A549 (cell line): ENCODE measurements at regions not wholly inside any gene's neighbourhood (a gene's known extent, or its start where the extent isn't known, plus 50 kb on each side); places are given as distances from the start of the nearest gene placed in this dataset.

ENCODE experiments used
- CHD2 ChIP-seq: fragments of 150-350 bp; IDR thresholded peaks from 2 replicates; pipeline ENCODE4 v1.6.1; 2014; ENCODE audit warnings: low read length; ENCODE audit not compliant: partially characterized antibody
- EP300 ChIP-seq, 2 experiments: fragments of >200 bp; sonication (Bioruptor Twin); formaldehyde crosslinking; IDR thresholded peaks; 2 replicates in 1 of 2; 3 replicates in 1 of 2; pipeline ENCODE4 v1.6.1; 2016 to 2017
- ZFP36 ChIP-seq: fragments of 450-650 bp; IDR thresholded peaks from 2 replicates; pipeline ENCODE4 v1.6.1; 2014; ENCODE audit warnings: borderline replicate concordance; ENCODE audit not compliant: partially characterized antibody
- TF ChIP-seq, protein P1 (sequence below): fragments of 450-650 bp; IDR thresholded peaks from 2 replicates; pipeline ENCODE4 v1.6.1; 2014; ENCODE audit warnings: antibody characterized with exemption
- TF ChIP-seq, protein P2 (sequence below): fragments of >200 bp; sonication (Bioruptor Twin); formaldehyde crosslinking; IDR thresholded peaks from 3 replicates; pipeline ENCODE4 v1.6.1; 2016

DNA sequence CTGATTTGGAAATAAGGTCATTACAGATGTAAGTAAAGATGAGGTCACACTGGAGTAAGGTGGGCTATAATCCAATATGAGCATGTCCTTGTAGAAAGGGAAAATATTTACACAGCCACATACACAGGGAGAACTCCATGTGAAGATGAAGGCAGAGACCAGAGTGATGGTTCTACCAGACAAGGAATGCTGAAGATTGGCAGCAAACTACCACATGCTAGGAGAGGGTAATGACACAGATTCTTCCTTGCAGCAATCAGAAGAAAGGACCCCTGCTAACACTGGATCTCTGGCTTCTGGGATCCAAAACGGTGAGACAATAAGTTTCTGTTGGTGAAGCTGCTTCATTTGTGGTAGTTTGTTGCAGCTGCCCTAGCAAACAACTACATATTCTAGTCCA, 56.0 kb upstream of the SPTSSB start:
- TF ChIP-seq CHD2: no peak
- no peak for TF ChIP-seq EP300 (IDR thresholded peaks at IDR 0.05)
- TF ChIP-seq, protein P1, sequence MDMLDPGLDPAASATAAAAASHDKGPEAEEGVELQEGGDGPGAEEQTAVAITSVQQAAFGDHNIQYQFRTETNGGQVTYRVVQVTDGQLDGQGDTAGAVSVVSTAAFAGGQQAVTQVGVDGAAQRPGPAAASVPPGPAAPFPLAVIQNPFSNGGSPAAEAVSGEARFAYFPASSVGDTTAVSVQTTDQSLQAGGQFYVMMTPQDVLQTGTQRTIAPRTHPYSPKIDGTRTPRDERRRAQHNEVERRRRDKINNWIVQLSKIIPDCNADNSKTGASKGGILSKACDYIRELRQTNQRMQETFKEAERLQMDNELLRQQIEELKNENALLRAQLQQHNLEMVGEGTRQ: no peak
- TF ChIP-seq, protein P2, sequence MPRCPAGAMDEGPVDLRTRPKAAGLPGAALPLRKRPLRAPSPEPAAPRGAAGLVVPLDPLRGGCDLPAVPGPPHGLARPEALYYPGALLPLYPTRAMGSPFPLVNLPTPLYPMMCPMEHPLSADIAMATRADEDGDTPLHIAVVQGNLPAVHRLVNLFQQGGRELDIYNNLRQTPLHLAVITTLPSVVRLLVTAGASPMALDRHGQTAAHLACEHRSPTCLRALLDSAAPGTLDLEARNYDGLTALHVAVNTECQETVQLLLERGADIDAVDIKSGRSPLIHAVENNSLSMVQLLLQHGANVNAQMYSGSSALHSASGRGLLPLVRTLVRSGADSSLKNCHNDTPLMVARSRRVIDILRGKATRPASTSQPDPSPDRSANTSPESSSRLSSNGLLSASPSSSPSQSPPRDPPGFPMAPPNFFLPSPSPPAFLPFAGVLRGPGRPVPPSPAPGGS: no peak
- TF ChIP-seq ZFP36: no peak
